ENCODE measurements at regions not wholly inside any gene's neighbourhood (a gene's known extent, or its start where the extent isn't known, plus 50 kb on each side); places are given as distances from the start of the nearest gene placed in this dataset.

DNA sequence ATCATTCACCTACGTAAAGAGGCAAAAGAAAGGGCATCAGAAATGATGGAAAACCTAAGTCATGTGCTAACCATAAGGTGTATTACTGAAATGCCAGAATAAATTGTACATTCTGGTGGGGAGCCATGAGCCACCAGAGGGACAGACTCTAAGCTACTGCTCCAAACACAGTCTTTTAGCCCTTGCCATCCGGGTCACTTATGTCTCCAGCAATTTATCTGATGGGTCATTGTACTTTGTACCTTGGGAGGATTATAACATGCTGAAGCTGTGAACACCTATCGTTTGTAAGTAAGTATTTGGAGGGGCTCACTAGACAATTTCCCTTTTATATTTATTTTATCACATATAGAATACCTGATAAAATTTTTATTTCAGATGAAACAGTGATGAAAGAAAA, 495.1 kb downstream of the KIF4B start:
- in situ Hi-C loops (cut with HindIII; ENCODE audit: low sequenced_read_pairs), result no loop called here
- TF ChIP-seq, protein P1, sequence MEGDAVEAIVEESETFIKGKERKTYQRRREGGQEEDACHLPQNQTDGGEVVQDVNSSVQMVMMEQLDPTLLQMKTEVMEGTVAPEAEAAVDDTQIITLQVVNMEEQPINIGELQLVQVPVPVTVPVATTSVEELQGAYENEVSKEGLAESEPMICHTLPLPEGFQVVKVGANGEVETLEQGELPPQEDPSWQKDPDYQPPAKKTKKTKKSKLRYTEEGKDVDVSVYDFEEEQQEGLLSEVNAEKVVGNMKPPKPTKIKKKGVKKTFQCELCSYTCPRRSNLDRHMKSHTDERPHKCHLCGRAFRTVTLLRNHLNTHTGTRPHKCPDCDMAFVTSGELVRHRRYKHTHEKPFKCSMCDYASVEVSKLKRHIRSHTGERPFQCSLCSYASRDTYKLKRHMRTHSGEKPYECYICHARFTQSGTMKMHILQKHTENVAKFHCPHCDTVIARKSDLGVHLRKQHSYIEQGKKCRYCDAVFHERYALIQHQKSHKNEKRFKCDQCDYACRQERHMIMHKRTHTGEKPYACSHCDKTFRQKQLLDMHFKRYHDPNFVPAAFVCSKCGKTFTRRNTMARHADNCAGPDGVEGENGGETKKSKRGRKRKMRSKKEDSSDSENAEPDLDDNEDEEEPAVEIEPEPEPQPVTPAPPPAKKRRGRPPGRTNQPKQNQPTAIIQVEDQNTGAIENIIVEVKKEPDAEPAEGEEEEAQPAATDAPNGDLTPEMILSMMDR (IDR thresholded peaks at IDR 0.05; ENCODE audit: low read depth, low read length), result no peak
- DNase-seq (ENCODE audit: low read depth, low spot score), result no peak
- no peak overlapping the region for H3K4me3 ChIP-seq (ENCODE audit: low read depth, low read length)

DNA sequence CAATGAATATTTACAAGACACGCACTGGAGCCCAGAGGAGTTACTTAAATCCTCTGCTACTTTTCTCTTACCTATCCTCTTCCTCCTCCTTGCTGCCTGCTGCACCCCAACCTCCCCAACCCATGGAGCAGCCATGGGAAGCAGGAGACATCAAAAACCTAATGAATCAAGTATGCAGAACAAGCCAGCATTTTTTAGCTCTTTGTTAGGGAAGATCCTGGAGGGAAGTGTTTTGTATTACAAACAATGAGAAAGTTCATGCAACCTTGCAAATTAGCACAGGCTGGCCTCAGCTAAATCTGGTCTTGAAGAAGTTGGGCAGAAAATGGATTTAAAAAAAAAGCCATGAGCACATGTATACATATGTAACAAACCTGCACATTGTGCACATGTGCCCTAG, 498.8 kb downstream of the KIF4B start:
- no peak for DNase-seq (ENCODE audit: low read depth, low spot score)
- TF ChIP-seq, protein P1 (IDR thresholded peaks at IDR 0.05; ENCODE audit: low read depth, low read length), result no peak
- in situ Hi-C loops (cut with HindIII; ENCODE audit: low sequenced_read_pairs), result no loop called here
- H3K4me3 ChIP-seq (ENCODE audit: low read depth, low read length), result no peak overlapping the region

DNA sequence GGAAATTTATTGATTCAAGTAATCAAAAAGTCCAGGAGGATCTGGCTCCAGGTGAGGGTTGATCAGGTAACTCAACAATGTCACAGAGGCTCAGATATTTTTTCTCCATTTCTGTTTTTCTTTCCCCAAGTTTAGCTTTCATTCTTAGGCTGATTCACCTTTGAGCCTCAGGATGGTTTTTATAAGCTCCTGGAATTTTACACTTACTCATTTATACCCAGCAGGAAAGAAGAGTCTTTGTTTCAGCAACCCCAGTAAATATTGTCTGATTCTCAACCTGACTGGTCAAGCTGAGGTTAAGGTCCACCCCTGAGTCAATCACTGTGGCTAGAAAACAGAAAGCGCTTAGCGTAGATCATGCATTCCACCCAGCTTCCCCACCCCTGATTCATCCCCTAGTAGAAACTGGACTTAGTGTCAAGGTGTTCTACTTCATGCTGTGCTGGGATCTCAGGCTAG, 500.6 kb downstream of the KIF4B start:
- DNase-seq (ENCODE audit: low read depth, low spot score), result no peak
- no peak overlapping the region for H3K4me3 ChIP-seq (ENCODE audit: low read depth, low read length)
- TF ChIP-seq, protein P1 (IDR thresholded peaks at IDR 0.05; ENCODE audit: low read depth, low read length), result no peak
- in situ Hi-C loops (cut with HindIII; ENCODE audit: low sequenced_read_pairs), result no loop called here

DNA sequence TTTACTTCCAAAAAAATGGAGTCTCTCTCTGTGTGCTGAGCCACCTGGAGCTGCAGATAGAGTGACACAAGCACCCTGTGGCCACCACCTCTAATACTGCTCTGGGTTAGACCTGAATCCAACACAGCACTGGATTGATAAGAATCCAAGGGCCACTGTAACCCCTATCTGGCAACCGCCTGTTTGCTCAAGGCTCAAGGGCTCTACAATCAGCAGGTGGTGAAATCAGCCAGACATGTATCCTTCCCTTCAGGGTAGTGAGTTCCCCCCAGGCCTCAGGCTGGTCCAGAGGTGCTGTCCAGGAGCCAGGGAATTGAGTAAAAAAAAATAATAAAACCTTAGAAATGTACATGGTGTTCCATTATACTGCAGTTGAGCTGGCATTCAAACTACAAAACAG, 509.0 kb downstream of the KIF4B start:
- no peak overlapping the region for H3K4me3 ChIP-seq (ENCODE audit: low read depth, low read length)
- in situ Hi-C loops (cut with HindIII; ENCODE audit: low sequenced_read_pairs), result no loop called here
- DNase-seq (ENCODE audit: low read depth, low spot score), result no peak
- TF ChIP-seq, protein P1 (IDR thresholded peaks at IDR 0.05; ENCODE audit: low read depth, low read length), result no peak

DNA sequence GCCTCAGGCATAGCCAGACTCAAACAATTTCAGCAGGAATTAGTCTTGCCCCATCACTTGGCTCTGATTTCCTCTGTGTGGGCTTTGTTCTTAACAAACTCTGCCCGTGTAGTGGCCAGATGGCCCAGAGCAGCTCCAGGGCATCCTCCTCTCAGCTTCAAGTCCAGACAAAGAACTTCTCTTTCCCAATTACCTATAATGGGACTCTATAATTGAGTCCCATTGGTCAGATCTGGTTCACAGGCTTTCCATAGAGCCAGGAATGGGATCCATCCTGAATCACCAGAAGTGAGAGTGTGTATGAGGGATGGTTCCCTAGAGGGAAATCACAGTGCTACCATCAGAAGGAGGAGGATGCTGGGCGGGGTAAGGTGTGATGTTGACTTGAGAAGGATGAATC, 515.8 kb downstream of the KIF4B start:
- TF ChIP-seq, protein P1 (IDR thresholded peaks at IDR 0.05; ENCODE audit: low read depth, low read length), result no peak
- no peak for DNase-seq (ENCODE audit: low read depth, low spot score)
- H3K4me3 ChIP-seq (ENCODE audit: low read depth, low read length), result no peak overlapping the region
- in situ Hi-C loops (cut with HindIII; ENCODE audit: low sequenced_read_pairs), result no loop called here

DNA sequence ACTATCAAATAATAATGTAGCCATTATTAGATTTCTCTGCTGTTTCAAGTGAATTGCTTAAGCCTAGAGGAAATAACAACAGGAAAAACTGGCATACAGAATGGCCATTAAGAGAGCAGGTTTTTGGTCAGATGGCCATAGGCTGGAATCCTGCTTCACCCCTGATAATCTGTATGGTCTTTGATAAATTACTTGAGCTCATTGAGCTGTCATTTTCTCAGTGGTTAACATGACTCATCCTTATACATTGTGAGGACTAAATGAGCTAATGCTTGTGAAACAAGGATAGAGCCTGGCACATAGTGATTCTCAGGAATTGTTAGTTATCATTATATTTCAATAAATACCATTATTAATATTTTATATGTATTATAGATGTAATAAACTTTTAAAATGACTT, 516.5 kb downstream of the KIF4B start:
- no peak for DNase-seq (ENCODE audit: low read depth, low spot score)

More for the DNA sequence above, 516.5 kb downstream of the KIF4B start:
- TF ChIP-seq, protein P1 (IDR thresholded peaks at IDR 0.05; ENCODE audit: low read depth, low read length), result no peak
- in situ Hi-C loops (cut with HindIII; ENCODE audit: low sequenced_read_pairs), result no loop called here
- H3K4me3 ChIP-seq (ENCODE audit: low read depth, low read length), result no peak overlapping the region
